ENCODE measurements at regions not wholly inside any gene's neighbourhood (a gene's known extent, or its start where the extent isn't known, plus 50 kb on each side); places are given as distances from the start of the nearest gene placed in this dataset.

- TF ChIP-seq CTCF (IDR thresholded peaks at IDR 0.05; ENCODE audit: low read depth, low read length, poor library complexity, severe bottlenecking) (no peak), EZH2phosphoT487 (IDR thresholded peaks at IDR 0.05; ENCODE audit: borderline replicate concordance, low read length) (no peak)
Observed at GRCh38 chr1:91071838-91072237, 50.0 kb upstream of the ZNF644 start.

Data from DOHH2 (cell line).